Neural cell (in vitro differentiated cells): ENCODE measurements at regions not wholly inside any gene's neighbourhood (a gene's known extent, or its start where the extent isn't known, plus 50 kb on each side); places are given as distances from the start of the nearest gene placed in this dataset.

ENCODE experiments used
- H2AFZ ChIP-seq: fragments of 200-600, 300-800 bp; sonication (generic), shearing (Covaris generic); 2 replicates; pipeline ENCODE4 v1.6.0; 2014; ENCODE audit warnings: low read depth, mild to moderate bottlenecking, antibody characterized with exemption, low read length, moderate library complexity
- H3F3A ChIP-seq: fragments of 200-600 bp; shearing (Covaris generic); 2 replicates; pipeline ENCODE4 v1.6.1; 2016; ENCODE audit warnings: mild to moderate bottlenecking, moderate library complexity, mixed read lengths, antibody characterized with exemption, low read length; ENCODE audit not compliant: insufficient read depth, poor library complexity, severe bottlenecking
- H3K27ac ChIP-seq: fragments of 200-600, 300-800 bp; sonication (generic), shearing (Covaris generic); 2 replicates; pipeline ENCODE4 v1.5.1; 2014; ENCODE audit warnings: mild to moderate bottlenecking, low read length, moderate library complexity
- H3K27me3 ChIP-seq: fragments of 300-800, 200-600 bp; sonication (generic), shearing (Covaris generic); 2 replicates; pipeline ENCODE4 v1.6.0; 2014; ENCODE audit warnings: mild to moderate bottlenecking, low read depth, low read length, moderate library complexity; ENCODE audit not compliant: insufficient read depth
- H3K36me3 ChIP-seq: fragments of 300-800, 200-600 bp; sonication (generic), shearing (Covaris generic); 2 replicates; pipeline ENCODE4 v1.5.1; 2014; ENCODE audit warnings: mild to moderate bottlenecking, antibody characterized with exemption, low read length, moderate library complexity; ENCODE audit not compliant: insufficient read depth
- H3K4me2 ChIP-seq: fragments of 300-800, 200-600 bp; sonication (generic), shearing (Covaris generic); 2 replicates; pipeline ENCODE4 v1.6.0; 2014; ENCODE audit warnings: mild to moderate bottlenecking, low read length
- H3K4me3 ChIP-seq: fragments of 300-800, 200-600 bp; sonication (generic), shearing (Covaris generic); 2 replicates; pipeline ENCODE4 v1.5.1; 2014; ENCODE audit warnings: mild to moderate bottlenecking, low read length, moderate library complexity
- H3K79me2 ChIP-seq: fragments of 200-600 bp; shearing (Covaris generic); replicated peaks from 2 replicates; pipeline ENCODE4 v1.6.0; 2014; ENCODE audit warnings: mild to moderate bottlenecking, low read length, moderate library complexity; ENCODE audit not compliant: insufficient read depth
- H3K9ac ChIP-seq: fragments of 300-800, 200-600 bp; sonication (generic), shearing (Covaris generic); 2 replicates; pipeline ENCODE4 v1.6.1; 2016; ENCODE audit warnings: mild to moderate bottlenecking, low read length, mixed read lengths
- H3K9me2 ChIP-seq: fragments of 200-600 bp; shearing (Covaris generic); 2 replicates; pipeline ENCODE4 v1.6.1; 2016; ENCODE audit warnings: mild to moderate bottlenecking, low read length, mixed read lengths; ENCODE audit not compliant: insufficient read depth
- H3K9me3 ChIP-seq: fragments of 200-600, 300-800 bp; sonication (generic), shearing (Covaris generic); 2 replicates; pipeline ENCODE4 v1.6.1; 2016; ENCODE audit warnings: mild to moderate bottlenecking, mixed run types, low read length, moderate library complexity, mixed read lengths
- H4K20me1 ChIP-seq: fragments of 200-600 bp; shearing (Covaris generic); 2 replicates; pipeline ENCODE4 v1.6.1; 2016; ENCODE audit warnings: mild to moderate bottlenecking, mixed run types; ENCODE audit not compliant: insufficient read depth
- CTCF ChIP-seq: fragments of 450-650 bp; IDR thresholded peaks from 2 replicates; pipeline ENCODE4 v1.5.1; 2014; ENCODE audit warnings: antibody characterized with exemption, mild to moderate bottlenecking, moderate library complexity; ENCODE audit not compliant: poor library complexity, severe bottlenecking
- EP300 ChIP-seq: fragments of 450-650 bp; conservative IDR thresholded peaks from 2 replicates; pipeline ENCODE4 v1.6.1; 2014; ENCODE audit warnings: antibody characterized with exemption, mild to moderate bottlenecking, moderate library complexity; ENCODE audit not compliant: poor library complexity, severe bottlenecking
- EZH2 ChIP-seq: fragments of 200-600, 300-800 bp; shearing (Covaris generic), sonication (generic); IDR thresholded peaks from 2 replicates; pipeline ENCODE4 v1.6.1; 2014; ENCODE audit warnings: antibody characterized with exemption, low read length, borderline replicate concordance, mild to moderate bottlenecking; ENCODE audit not compliant: insufficient read depth, poor library complexity, severe bottlenecking
- MXI1 ChIP-seq: fragments of 450-650 bp; conservative IDR thresholded peaks from 2 replicates; pipeline ENCODE4 v1.6.1; 2014; ENCODE audit warnings: antibody characterized with exemption, mild to moderate bottlenecking; ENCODE audit not compliant: poor library complexity, severe bottlenecking
- POLR2AphosphoS5 ChIP-seq: IDR thresholded peaks from 2 replicates; pipeline ENCODE4 v1.6.1; 2012
- RAD21 ChIP-seq: fragments of 450-650 bp; conservative IDR thresholded peaks from 2 replicates; pipeline ENCODE4 v1.6.1; 2014; ENCODE audit warnings: antibody characterized with exemption, mild to moderate bottlenecking, moderate library complexity
- SMC3 ChIP-seq: fragments of 450-650 bp; conservative IDR thresholded peaks from 2 replicates; pipeline ENCODE4 v1.6.1; 2014; ENCODE audit warnings: antibody characterized with exemption, mild to moderate bottlenecking, moderate library complexity; ENCODE audit not compliant: poor library complexity
- TAF1 ChIP-seq: IDR thresholded peaks from 2 replicates; pipeline ENCODE4 v1.6.1; 2012; ENCODE audit warnings: low read depth
- TF ChIP-seq, protein P1 (sequence below): IDR thresholded peaks from 2 replicates; pipeline ENCODE4 v1.6.1; 2012; ENCODE audit warnings: borderline replicate concordance

GRCh38 chr6:84576029-84576428 is 188.4 kb downstream of the TBX18 start:
- no peaks in the 10 kb centered on the region for H3K27me3 ChIP-seq
- no peaks in the 10 kb centered on the region for H3K9me2 ChIP-seq
- H3K4me3 ChIP-seq, result no peak overlapping the region
- H3K36me3 ChIP-seq, result no peaks in the 10 kb centered on the region
- H3K79me2 ChIP-seq, result no peaks in the 10 kb centered on the region
- no peaks in the 10 kb centered on the region for H4K20me1 ChIP-seq
- no peak overlapping the region for H3K4me2 ChIP-seq
- H2AFZ ChIP-seq, result no peak overlapping the region
- no peak for TF ChIP-seq EP300
- TF ChIP-seq, protein P1, sequence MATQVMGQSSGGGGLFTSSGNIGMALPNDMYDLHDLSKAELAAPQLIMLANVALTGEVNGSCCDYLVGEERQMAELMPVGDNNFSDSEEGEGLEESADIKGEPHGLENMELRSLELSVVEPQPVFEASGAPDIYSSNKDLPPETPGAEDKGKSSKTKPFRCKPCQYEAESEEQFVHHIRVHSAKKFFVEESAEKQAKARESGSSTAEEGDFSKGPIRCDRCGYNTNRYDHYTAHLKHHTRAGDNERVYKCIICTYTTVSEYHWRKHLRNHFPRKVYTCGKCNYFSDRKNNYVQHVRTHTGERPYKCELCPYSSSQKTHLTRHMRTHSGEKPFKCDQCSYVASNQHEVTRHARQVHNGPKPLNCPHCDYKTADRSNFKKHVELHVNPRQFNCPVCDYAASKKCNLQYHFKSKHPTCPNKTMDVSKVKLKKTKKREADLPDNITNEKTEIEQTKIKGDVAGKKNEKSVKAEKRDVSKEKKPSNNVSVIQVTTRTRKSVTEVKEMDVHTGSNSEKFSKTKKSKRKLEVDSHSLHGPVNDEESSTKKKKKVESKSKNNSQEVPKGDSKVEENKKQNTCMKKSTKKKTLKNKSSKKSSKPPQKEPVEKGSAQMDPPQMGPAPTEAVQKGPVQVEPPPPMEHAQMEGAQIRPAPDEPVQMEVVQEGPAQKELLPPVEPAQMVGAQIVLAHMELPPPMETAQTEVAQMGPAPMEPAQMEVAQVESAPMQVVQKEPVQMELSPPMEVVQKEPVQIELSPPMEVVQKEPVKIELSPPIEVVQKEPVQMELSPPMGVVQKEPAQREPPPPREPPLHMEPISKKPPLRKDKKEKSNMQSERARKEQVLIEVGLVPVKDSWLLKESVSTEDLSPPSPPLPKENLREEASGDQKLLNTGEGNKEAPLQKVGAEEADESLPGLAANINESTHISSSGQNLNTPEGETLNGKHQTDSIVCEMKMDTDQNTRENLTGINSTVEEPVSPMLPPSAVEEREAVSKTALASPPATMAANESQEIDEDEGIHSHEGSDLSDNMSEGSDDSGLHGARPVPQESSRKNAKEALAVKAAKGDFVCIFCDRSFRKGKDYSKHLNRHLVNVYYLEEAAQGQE, result no peak
- TF ChIP-seq SMC3, result no peak
- TF ChIP-seq POLR2AphosphoS5, result no peak
- TF ChIP-seq CTCF, result no peak
- no peak for TF ChIP-seq RAD21
- no peak for TF ChIP-seq MXI1
- no peak for TF ChIP-seq TAF1
- TF ChIP-seq EZH2, result no peak
- H3F3A ChIP-seq, result no peaks in the 10 kb centered on the region
- H3K9ac ChIP-seq, result no peak overlapping the region
- no peaks in the 10 kb centered on the region for H3K9me3 ChIP-seq
- no peak overlapping the region for H3K27ac ChIP-seq

DNA sequence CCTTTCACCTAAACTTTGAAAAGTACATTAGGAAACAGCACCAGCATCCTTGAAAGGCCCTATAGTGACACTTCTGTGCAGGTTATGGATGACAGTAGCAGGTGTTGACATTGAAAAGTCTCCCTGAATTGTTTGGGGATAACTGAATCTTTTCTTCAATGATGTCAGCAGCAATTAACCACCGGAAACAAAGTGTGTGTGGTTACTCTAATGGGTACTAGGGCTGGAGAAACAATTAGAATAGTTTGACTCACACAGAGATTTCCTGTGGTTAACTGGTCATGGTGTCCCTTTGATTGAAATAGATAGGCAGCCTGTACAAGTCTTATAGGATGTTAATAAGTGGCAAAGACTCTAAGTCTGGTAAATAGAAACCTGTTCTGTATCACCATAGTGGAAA is 189.1 kb downstream of the TBX18 start:
- no peak overlapping the region for H3K27ac ChIP-seq
- H3K27me3 ChIP-seq, result no peaks in the 10 kb centered on the region
- H3K9ac ChIP-seq, result no peak overlapping the region
- no peaks in the 10 kb centered on the region for H3K36me3 ChIP-seq
- H3K4me3 ChIP-seq, result no peak overlapping the region
- H3K79me2 ChIP-seq, result no peaks in the 10 kb centered on the region
- no peaks in the 10 kb centered on the region for H3K9me2 ChIP-seq
- H3F3A ChIP-seq, result no peaks in the 10 kb centered on the region
- no peak overlapping the region for H2AFZ ChIP-seq
- TF ChIP-seq EZH2 (no peak), TAF1 (no peak), CTCF (no peak), EP300 (no peak)
- TF ChIP-seq, protein P1, result no peak
- H4K20me1 ChIP-seq, result no peaks in the 10 kb centered on the region
- no peaks in the 10 kb centered on the region for H3K9me3 ChIP-seq
- no peak overlapping the region for H3K4me2 ChIP-seq
